Hematopoietic multipotent progenitor cell (in vitro differentiated cells): ENCODE measurements at regions not wholly inside any gene's neighbourhood (a gene's known extent, or its start where the extent isn't known, plus 50 kb on each side); places are given as distances from the start of the nearest gene placed in this dataset.
A peak's percentile ranks its signal among the peaks of the same experiment; 100 is the strongest.

Source experiments
- DNase-seq, 3 donors: peaks; one replicate each; pipeline ENCODE4 v3.0.0-alpha.2; 2011 to 2015; ENCODE audit warnings: low read depth in 2 of 3, low spot score in 2 of 3

GRCh38 chr11:104370478-104370877, 206.5 kb upstream of the PDGFD start:
- no peak for DNase-seq

GRCh38 chr11:104369761-104370160, 205.8 kb upstream of the PDGFD start:
- no peak for DNase-seq

- DNase-seq, result no peak
Measured at GRCh38 chr11:104366321-104366734, 202.4 kb upstream of the PDGFD start.

- no peak for DNase-seq
Measured at GRCh38 chr11:104365676-104366075, 201.7 kb upstream of the PDGFD start.

GRCh38 chr11:104361975-104362374, 198.0 kb upstream of the PDGFD start:
- DNase-seq, result no peak

GRCh38 chr11:104352036-104352435, 188.1 kb upstream of the PDGFD start:
- DNase-seq, result no peak

- DNase-seq, result no peak
Measured at GRCh38 chr11:104343578-104343977, 179.6 kb upstream of the PDGFD start.

GRCh38 chr11:104340590-104340989, 176.6 kb upstream of the PDGFD start:
- DNase-seq, result no peak

- no peak for DNase-seq
Measured at GRCh38 chr11:104339380-104339831, 175.5 kb upstream of the PDGFD start.

GRCh38 chr11:104338186-104338585, 174.2 kb upstream of the PDGFD start:
- no peak for DNase-seq

- no peak for DNase-seq
Measured at GRCh38 chr11:104337273-104337672, 173.3 kb upstream of the PDGFD start.

GRCh38 chr11:104333977-104334376, 170.0 kb upstream of the PDGFD start:
- peak in 1 of 3 donors; percentile 16 for DNase-seq

GRCh38 chr11:104332110-104332509, 168.2 kb upstream of the PDGFD start:
- no peak for DNase-seq

- DNase-seq, result no peak
Measured at GRCh38 chr11:104329078-104329665, 165.2 kb upstream of the PDGFD start.

GRCh38 chr11:104328512-104328907, 164.6 kb upstream of the PDGFD start:
- no peak for DNase-seq

- no peak for DNase-seq
Measured at GRCh38 chr11:104327861-104328511, 164.0 kb upstream of the PDGFD start.

GRCh38 chr11:104325093-104325492, 161.1 kb upstream of the PDGFD start:
- DNase-seq, result no peak

- no peak for DNase-seq
Measured at GRCh38 chr11:104324276-104324675, 160.3 kb upstream of the PDGFD start.

GRCh38 chr11:104323841-104324240, 159.9 kb upstream of the PDGFD start:
- no peak for DNase-seq

- no peak for DNase-seq
Measured at GRCh38 chr11:104322696-104323095, 158.7 kb upstream of the PDGFD start.

GRCh38 chr11:104320956-104321355, 157.0 kb upstream of the PDGFD start:
- no peak for DNase-seq

- no peak for DNase-seq
Measured at GRCh38 chr11:104320097-104320496, 156.2 kb upstream of the PDGFD start.

GRCh38 chr11:104319396-104319795, 155.4 kb upstream of the PDGFD start:
- DNase-seq, result no peak
